HG02884 (cell line): ENCODE measurements at regions not wholly inside any gene's neighbourhood (a gene's known extent, or its start where the extent isn't known, plus 50 kb on each side); places are given as distances from the start of the nearest gene placed in this dataset.

Source experiments
- ATAC-seq: cut with Tn5 transposase; IDR thresholded peaks from one replicate; pipeline ENCODE4 v1.9.1; 2021; ENCODE audit warnings: mild to moderate bottlenecking, moderate library complexity; ENCODE audit not compliant: unreplicated experiment

GRCh38 chr12:84607170-84607819 lies 305.3 kb downstream of the SLC6A15 start:
- no peak for ATAC-seq

GRCh38 chr12:84605983-84606382 lies 306.6 kb downstream of the SLC6A15 start:
- no peak for ATAC-seq

DNA sequence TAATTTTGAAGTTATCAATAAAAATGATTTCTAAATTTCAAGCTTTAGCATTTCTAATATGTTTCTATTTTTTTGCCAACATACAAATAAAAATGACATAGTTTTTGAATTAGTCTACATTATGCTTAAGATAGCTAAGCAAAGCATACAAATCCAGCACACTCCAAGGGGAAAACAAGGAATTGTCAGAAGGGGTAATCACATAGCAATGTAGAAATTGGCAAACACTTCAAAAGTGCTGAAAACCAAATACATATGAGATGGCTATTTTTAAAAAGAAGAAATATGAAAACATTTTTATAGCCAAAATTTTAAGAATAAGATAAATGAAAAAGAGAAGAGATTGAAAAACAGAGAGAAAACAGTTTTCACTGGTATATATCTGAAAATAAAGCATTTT lies 308.0 kb downstream of the SLC6A15 start:
- no peak for ATAC-seq

DNA sequence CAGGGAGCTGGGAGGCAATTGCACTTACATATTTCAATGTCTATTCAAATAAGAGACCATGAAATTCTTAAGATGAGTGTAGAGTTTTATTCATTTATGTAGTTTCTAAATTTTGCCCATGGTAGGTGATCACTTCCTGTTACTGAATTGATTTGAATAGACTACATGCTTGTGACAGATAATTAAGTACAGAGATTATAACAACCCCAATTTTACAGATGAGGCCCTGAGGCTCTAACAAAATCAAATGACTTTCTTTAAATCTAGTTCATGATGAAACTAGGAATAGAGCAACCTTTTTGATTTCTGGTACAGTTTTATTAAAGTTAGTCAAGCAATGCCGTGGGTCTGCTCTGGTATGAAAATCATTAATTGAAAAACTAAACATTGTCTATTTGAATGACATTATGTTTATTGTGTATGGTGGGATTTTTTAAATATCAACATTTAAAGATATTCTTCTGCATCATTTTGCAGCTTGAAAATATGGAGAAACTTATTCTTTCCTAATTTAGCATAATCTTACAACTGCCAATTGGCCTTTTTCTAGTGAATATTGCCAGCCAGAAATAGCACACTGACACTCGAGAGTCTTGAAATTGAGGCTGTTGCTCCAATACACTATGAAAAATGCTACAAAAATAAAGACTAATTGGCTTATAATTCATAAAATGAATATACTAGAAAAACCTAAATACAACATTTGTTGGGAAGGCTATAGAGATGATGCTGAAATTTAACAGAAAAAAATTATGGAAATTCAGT lies 308.9 kb downstream of the SLC6A15 start:
- ATAC-seq, result no peak

GRCh38 chr12:84601483-84601882 lies 311.1 kb downstream of the SLC6A15 start:
- ATAC-seq, result no peak

DNA sequence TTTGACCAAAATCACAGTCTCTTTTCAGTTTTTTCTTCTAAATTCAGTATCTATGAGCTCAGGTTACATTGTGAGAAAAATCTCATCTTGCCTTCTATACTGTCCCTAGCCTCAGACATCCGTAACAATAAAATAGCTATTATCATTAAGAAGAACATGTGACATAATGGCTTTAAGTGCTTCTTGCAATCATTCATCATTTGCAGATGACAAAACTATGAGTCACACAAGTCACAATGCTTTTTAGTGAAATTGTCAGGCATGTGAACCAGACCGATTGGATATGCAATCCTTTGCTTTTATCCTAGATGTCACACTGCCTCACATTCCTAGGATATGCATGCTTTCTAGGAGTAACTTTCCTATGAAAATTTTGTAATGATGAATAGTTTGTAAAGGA lies 313.1 kb downstream of the SLC6A15 start:
- no peak for ATAC-seq

DNA sequence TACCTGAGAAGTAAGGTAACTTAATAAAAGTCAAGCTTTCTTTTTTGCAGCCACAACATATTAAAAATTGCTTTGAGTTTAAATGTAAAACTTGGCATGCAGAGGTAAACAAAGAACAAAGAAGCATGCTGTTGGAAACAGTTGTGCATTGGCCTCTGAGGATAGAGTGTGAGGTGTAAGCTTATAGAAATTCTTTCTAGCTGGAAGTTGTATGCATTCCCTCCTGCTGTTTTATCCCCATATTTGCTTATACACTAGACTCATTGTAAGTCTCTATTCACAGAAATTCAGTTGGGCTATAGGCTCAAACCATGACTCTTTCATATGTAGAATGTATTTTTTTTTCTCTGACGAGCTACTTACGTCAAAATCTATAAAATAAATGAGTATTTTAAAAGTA lies 316.3 kb downstream of the SLC6A15 start:
- ATAC-seq, result no peak

GRCh38 chr12:84594157-84594556 lies 318.4 kb downstream of the SLC6A15 start:
- ATAC-seq, result no peak

DNA sequence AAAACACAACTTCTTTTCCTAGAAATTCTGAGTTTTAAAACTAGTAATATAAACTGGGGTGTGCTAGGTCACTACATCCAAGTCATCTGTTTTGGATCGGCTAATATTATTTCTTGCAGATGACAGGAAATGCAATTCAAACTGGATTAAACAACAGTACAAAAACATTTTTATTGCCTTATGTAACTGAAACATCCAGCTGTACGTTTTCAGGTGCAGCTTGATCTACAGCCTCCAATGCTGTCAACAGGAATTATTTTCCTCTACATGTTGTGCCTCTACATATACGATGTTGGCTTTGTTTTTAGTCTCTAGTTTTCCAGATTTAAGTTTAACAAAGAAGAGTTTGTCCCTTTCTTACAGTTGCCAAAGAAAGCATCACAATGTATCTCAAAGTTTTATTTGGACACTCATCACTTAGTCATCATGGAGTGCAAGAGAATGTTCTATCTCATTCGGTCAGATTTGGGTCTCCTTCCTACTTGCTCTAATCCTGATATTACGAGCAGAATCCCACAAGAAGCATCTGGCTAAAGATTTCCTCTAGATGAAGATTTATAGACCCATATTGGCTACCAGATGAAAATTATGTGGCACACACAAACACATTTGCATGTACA lies 326.7 kb downstream of the SLC6A15 start:
- ATAC-seq, result no peak

GRCh38 chr12:84572196-84572595 lies 340.4 kb downstream of the SLC6A15 start:
- ATAC-seq, result no peak

DNA sequence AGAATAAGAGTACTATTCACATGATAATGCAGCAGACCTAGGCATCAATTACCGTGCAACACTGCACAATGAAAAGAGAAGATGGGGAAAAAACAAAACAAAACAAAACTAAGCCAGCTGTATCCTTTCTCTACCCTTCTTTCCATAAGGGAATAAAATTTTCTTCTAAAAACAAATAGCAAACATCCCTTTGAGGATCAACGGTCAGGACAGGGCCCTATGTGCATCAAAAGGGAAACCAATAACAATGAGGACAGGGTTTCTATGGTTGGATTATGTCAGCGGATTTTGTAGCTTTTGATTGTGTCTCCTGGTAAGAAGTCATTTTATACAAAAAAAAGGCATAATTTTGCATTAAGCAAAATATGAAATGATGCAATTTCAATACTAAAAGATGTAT lies 350.3 kb downstream of the SLC6A15 start:
- ATAC-seq, result no peak

GRCh38 chr12:84561351-84561750 lies 351.2 kb downstream of the SLC6A15 start:
- ATAC-seq, result no peak

- ATAC-seq, result no peak
Measured at GRCh38 chr12:84554199-84554723, 358.3 kb downstream of the SLC6A15 start.

- no peak for ATAC-seq
Measured at GRCh38 chr12:84553331-84554117, 359.1 kb downstream of the SLC6A15 start.

DNA sequence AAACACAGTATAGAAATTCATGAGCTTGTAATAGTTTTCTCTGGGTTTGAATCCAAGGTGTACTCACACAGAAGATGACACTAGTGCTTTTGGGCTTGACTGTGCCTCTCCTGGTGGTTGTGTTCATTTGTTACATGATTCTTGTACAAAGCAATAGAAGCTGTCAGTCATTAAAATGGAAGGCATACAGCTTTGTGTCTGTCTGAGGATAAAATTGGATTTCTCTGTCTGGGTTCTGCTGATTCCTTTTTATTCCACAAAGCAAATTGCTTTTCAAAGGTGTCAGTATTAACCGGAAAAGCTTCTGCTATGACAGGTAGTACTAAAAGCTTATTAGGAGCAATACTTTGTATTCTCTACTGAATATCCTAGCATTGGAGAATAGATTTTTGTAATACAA lies 361.2 kb downstream of the SLC6A15 start:
- ATAC-seq, result no peak

GRCh38 chr12:84550518-84550917 lies 362.1 kb downstream of the SLC6A15 start:
- ATAC-seq, result no peak

DNA sequence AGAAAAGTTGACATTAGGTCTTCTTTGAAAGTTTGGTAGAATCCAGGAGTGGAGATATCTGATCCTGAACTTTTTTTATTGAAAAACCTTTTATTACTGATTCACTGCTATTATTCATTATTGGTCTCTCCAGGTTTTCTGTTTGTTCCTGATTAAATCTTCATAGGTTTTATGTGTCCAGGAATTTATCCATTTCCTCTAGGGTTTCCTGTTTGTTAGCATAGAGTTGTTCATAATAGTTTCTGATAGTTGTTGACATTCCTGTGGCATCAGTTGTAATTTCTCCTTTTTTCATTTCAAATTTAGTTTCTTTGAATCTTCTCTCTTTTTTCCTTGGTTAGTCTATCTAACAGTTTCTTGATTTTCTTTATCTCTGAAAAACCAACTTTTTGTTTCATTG lies 370.3 kb downstream of the SLC6A15 start:
- no peak for ATAC-seq

GRCh38 chr12:84537666-84538065 lies 374.9 kb downstream of the SLC6A15 start:
- ATAC-seq, result no peak

DNA sequence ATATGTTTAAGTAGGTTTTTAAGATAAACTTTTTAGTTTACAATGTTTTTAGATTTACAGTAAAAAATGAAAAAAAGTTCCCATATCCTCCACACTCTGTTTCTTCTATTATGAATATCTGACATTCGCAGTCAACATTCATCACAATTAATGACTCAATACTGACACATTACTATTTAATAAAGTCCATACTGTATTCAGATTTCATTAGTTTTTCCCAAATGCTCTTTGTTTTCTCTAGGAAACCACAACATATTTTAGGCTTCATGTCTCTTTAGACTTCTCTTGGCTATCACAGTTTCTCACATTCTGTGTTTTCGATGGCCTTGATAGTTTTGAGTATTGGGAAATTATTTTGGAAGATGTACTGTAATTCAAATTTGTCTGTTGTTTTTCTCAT lies 399.8 kb downstream of the SLC6A15 start:
- ATAC-seq, result no peak

DNA sequence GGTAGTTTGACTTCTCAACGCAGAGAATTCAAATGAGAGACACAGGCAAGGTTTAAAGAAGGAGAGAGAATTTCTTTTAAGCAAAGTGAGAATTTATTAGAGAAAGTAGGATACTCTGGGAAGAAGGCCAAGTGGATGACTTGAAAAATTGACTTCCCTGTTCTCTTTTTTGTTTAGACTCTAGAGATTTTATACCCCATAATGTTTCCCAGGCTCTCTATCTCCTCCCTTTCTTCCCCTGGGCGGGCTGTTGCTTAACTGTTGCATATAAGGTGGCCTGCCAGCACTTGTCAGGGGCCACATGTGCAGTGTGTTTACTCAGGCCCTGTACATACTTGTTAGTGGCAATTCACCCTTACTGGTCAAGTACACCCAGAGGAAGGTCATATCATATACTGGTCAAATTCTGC lies 403.7 kb downstream of the SLC6A15 start:
- no peak for ATAC-seq
